Bronchial epithelial cell (primary cell): ENCODE measurements at regions not wholly inside any gene's neighbourhood (a gene's known extent, or its start where the extent isn't known, plus 50 kb on each side); places are given as distances from the start of the nearest gene placed in this dataset.

Experiments
- DNase-seq: peaks from one replicate; pipeline ENCODE4 v3.0.0-alpha.2; 2010; ENCODE audit warnings: low read depth
- FAIRE-seq: peaks from 2 replicates; lab custom pipeline; 2011; peaks lifted over from hg19 to GRCh38; lab: Jason Lieb, UNC
- H3K27me3 ChIP-seq: 2 replicates; pipeline ENCODE4 v1.5.1; 2011; ENCODE audit warnings: low read length; ENCODE audit not compliant: control insufficient read depth, insufficient read depth
- H3K36me3 ChIP-seq: 2 replicates; pipeline ENCODE4 v1.5.1; 2011; ENCODE audit warnings: low read length; ENCODE audit not compliant: control insufficient read depth, insufficient read depth
- H3K4me3 ChIP-seq: 2 replicates; pipeline ENCODE4 v1.5.1; 2011; ENCODE audit warnings: mild to moderate bottlenecking, low read depth, low read length, control low read depth
- CTCF ChIP-seq: IDR thresholded peaks from 2 replicates; pipeline ENCODE4 v1.5.1; 2011; ENCODE audit warnings: mild to moderate bottlenecking, moderate library complexity, low read length, control low read depth, inconsistent platforms; ENCODE audit not compliant: insufficient read depth, severe bottlenecking

GRCh38 chr14:96693252-96693820 lies 103.8 kb upstream of the VRK1 start:
- FAIRE-seq = no peak
- no peaks in the 10 kb centered on the region for H3K27me3 ChIP-seq
- H3K4me3 ChIP-seq = no peak overlapping the region
- no peak for DNase-seq
- TF ChIP-seq CTCF = no peak
- H3K36me3 ChIP-seq = no peaks in the 10 kb centered on the region

- Histone ChIP-seq H3K27me3 (no peaks in the 10 kb centered on the region), H3K36me3 (no peaks in the 10 kb centered on the region), H3K4me3 (no peak overlapping the region)
- no peak for FAIRE-seq
- DNase-seq = no peak
- TF ChIP-seq CTCF = no peak
Measured at GRCh38 chr14:96693987-96694386, 103.2 kb upstream of the VRK1 start.

GRCh38 chr14:96698960-96699539 lies 98.1 kb upstream of the VRK1 start:
- TF ChIP-seq CTCF = no peak
- DNase-seq (no peak), FAIRE-seq (no peak)
- Histone ChIP-seq H3K36me3 (no peaks in the 10 kb centered on the region), H3K27me3 (no peaks in the 10 kb centered on the region), H3K4me3 (no peak overlapping the region)

- TF ChIP-seq CTCF = no peak
- no peaks in the 10 kb centered on the region for H3K36me3 ChIP-seq
- H3K4me3 ChIP-seq = no peak overlapping the region
- H3K27me3 ChIP-seq = no peaks in the 10 kb centered on the region
- DNase-seq (no peak), FAIRE-seq (no peak)
Measured at GRCh38 chr14:96699666-96700065, 97.5 kb upstream of the VRK1 start.

GRCh38 chr14:96702831-96703230 lies 94.4 kb upstream of the VRK1 start:
- Histone ChIP-seq H3K4me3 (no peak overlapping the region), H3K27me3 (no peaks in the 10 kb centered on the region), H3K36me3 (no peaks in the 10 kb centered on the region)
- FAIRE-seq (peak; percentile 55), DNase-seq (no peak)
- TF ChIP-seq CTCF = no peak

GRCh38 chr14:96705422-96706092 lies 91.6 kb upstream of the VRK1 start:
- Histone ChIP-seq H3K36me3 (no peaks in the 10 kb centered on the region), H3K4me3 (no peak overlapping the region), H3K27me3 (no peaks in the 10 kb centered on the region)
- TF ChIP-seq CTCF = no peak
- FAIRE-seq = no peak
- DNase-seq = no peak
